Neural progenitor cell (in vitro differentiated cells): ENCODE measurements at regions not wholly inside any gene's neighbourhood (a gene's known extent, or its start where the extent isn't known, plus 50 kb on each side); places are given as distances from the start of the nearest gene placed in this dataset.

Experiments
- CTCF ChIP-seq: fragments of 200-600 bp; sonication (generic); IDR thresholded peaks from 2 replicates; pipeline ENCODE4 v1.5.1; 2017; ENCODE audit warnings: antibody characterized with exemption, mild to moderate bottlenecking
- EZH2 ChIP-seq: fragments of 200-600 bp; sonication (generic); IDR thresholded peaks from 2 replicates; pipeline ENCODE4 v1.6.1; 2017; ENCODE audit warnings: antibody characterized with exemption, mild to moderate bottlenecking, moderate library complexity
- EZH2phosphoT487 ChIP-seq: fragments of 200-600 bp; sonication (generic); IDR thresholded peaks from 2 replicates; pipeline ENCODE4 v1.6.1; 2017; ENCODE audit warnings: antibody characterized with exemption

- TF ChIP-seq EZH2 (no peak), CTCF (no peak), EZH2phosphoT487 (no peak)
These were observed 209.6 kb downstream of the NUF2 start for GRCh38 chr1:163531345-163531744.
